ENCODE measurements at regions not wholly inside any gene's neighbourhood (a gene's known extent, or its start where the extent isn't known, plus 50 kb on each side); places are given as distances from the start of the nearest gene placed in this dataset.

DNA sequence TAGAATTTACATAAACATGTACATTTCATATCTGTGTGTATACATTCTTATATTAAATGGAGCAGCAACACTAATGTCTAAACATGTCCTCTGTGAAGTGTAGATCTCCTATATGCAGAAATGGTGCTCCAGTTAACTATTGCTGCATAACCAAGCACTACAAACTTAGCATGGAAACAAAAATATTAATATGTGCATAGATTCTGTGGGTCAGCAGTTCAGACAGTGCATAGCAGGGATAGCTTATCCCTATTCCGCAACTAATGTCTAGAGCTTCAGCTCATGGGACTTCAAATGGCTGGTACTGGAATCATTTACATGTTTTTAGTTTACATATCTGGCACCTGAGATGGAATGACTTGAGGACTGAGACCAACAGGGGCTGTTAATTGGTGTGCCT, 652.1 kb downstream of the TLE4 start:
- no peak overlapping the region for H2AK5ac ChIP-seq (ENCODE audit: low read length, severe bottlenecking)
- H4K91ac ChIP-seq (ENCODE audit: low read length), result no peak overlapping the region
- no peak overlapping the region for H3K18ac ChIP-seq (ENCODE audit: low read depth in 1 of 2, low read length in 2 of 2)
- no peak overlapping the region for H3K23ac ChIP-seq (ENCODE audit: low read length in 2 of 2)
- no peak overlapping the region for H2BK15ac ChIP-seq (ENCODE audit: low read depth, poor library complexity, severe bottlenecking)
- no peaks in the 10 kb centered on the region for H3K79me1 ChIP-seq (replicated peaks; ENCODE audit: low read length, poor library complexity, severe bottlenecking)
- H2BK120ac ChIP-seq (ENCODE audit: low read depth, low read length), result no peak overlapping the region
- no peak overlapping the region for H2BK12ac ChIP-seq (ENCODE audit: low read length in 2 of 2)
- DNase-seq, result no peak
- H4K8ac ChIP-seq (ENCODE audit: low read length), result no peak overlapping the region
- 100% methylated on average over 1 of the region's 1 CpG for WGBS
- H3K36me3 ChIP-seq (ENCODE audit: control insufficient read depth in 1 of 2, insufficient read depth in 2 of 2, low read depth in 1 of 2, low read length in 2 of 2), result no peaks in the 10 kb centered on the region
- no peak overlapping the region for H3K4me2 ChIP-seq (ENCODE audit: low read length, poor library complexity, severe bottlenecking)
- H3K4me1 ChIP-seq (ENCODE audit: control insufficient read depth, insufficient read depth, low read depth, low read length), result no peaks in the 10 kb centered on the region
- no peak overlapping the region for H2AFZ ChIP-seq (ENCODE audit: low read depth, low read length)
- no peak overlapping the region for H3K4ac ChIP-seq (ENCODE audit: low read depth in 1 of 2, low read length in 2 of 2)
- H3K9me3 ChIP-seq (ENCODE audit: control insufficient read depth, low read length), result peaks cover 9% of the 10 kb centered on the region
- H3K9ac ChIP-seq (ENCODE audit: low read length), result no peak overlapping the region
- no peak overlapping the region for H2BK5ac ChIP-seq (ENCODE audit: low read depth, low read length, poor library complexity, severe bottlenecking)
- H3K14ac ChIP-seq (ENCODE audit: low read length in 2 of 2), result no peak overlapping the region
- no peaks in the 10 kb centered on the region for H3K27me3 ChIP-seq (ENCODE audit: control insufficient read depth in 1 of 2, insufficient read depth in 1 of 2, low read length in 2 of 2)
- no peak overlapping the region for H3K27ac ChIP-seq (ENCODE audit: low read length, poor library complexity, severe bottlenecking)
- no peak overlapping the region for H3K4me3 ChIP-seq (ENCODE audit: insufficient read depth in 1 of 2, low read depth in 1 of 2, low read length in 2 of 2)

DNA sequence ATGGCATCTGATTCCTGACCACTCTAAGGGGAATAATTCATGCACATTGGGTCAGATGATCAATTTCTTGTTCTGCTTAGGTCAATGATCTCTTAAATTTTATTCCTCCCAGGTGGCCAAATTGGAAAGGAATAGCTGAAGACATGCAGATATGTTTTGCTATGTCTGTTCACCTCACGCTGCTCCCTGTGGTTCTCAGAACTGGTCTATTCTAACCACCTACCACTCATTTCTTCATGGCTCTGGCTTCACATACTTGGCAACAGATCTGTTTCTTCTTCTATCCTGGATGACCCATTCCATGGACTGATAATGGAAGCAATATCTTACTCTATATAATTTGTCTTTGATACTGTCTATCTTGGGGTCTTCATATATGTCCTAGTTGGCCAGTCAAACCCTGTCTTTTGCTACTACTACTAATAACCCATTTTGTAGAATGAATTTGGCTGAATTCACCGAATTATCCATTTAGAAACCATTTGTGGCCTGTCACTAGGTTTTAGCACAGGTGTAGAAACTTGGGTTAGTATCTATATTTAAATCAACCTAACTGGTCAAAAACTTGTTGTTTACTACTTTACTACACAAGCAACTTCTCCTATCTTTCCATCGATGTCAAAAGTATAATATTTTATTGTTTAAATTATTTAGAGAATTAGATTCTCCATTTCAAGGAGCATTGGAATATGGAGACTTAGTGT, 650.9 kb downstream of the TLE4 start:
- Histone ChIP-seq H2BK120ac (ENCODE audit: low read depth, low read length) (no peak overlapping the region), H3K4me1 (ENCODE audit: control insufficient read depth, insufficient read depth, low read depth, low read length) (no peaks in the 10 kb centered on the region), H3K4me2 (ENCODE audit: low read length, poor library complexity, severe bottlenecking) (no peak overlapping the region), H2AK5ac (ENCODE audit: low read length, severe bottlenecking) (no peak overlapping the region), H3K14ac (ENCODE audit: low read length in 2 of 2) (no peak overlapping the region), H3K79me1 (replicated peaks; ENCODE audit: low read length, poor library complexity, severe bottlenecking) (no peaks in the 10 kb centered on the region), H3K9me3 (ENCODE audit: control insufficient read depth, low read length) (peaks cover 9% of the 10 kb centered on the region), H2BK12ac (ENCODE audit: low read length in 2 of 2) (no peak overlapping the region), H3K4ac (ENCODE audit: low read depth in 1 of 2, low read length in 2 of 2) (no peak overlapping the region), H3K36me3 (ENCODE audit: control insufficient read depth in 1 of 2, insufficient read depth in 2 of 2, low read depth in 1 of 2, low read length in 2 of 2) (no peaks in the 10 kb centered on the region), H2BK5ac (ENCODE audit: low read depth, low read length, poor library complexity, severe bottlenecking) (no peak overlapping the region), H2AFZ (ENCODE audit: low read depth, low read length) (no peak overlapping the region), H3K23ac (ENCODE audit: low read length in 2 of 2) (no peak overlapping the region), H4K8ac (ENCODE audit: low read length) (no peak overlapping the region), H3K4me3 (ENCODE audit: insufficient read depth in 1 of 2, low read depth in 1 of 2, low read length in 2 of 2) (no peak overlapping the region), H3K27ac (ENCODE audit: low read length, poor library complexity, severe bottlenecking) (no peak overlapping the region), H2BK15ac (ENCODE audit: low read depth, poor library complexity, severe bottlenecking) (no peak overlapping the region), H3K9ac (ENCODE audit: low read length) (no peak overlapping the region), H3K18ac (ENCODE audit: low read depth in 1 of 2, low read length in 2 of 2) (no peak overlapping the region), H4K91ac (ENCODE audit: low read length) (no peak overlapping the region), H3K27me3 (ENCODE audit: control insufficient read depth in 1 of 2, insufficient read depth in 1 of 2, low read length in 2 of 2) (no peaks in the 10 kb centered on the region)
- no peak for DNase-seq
- WGBS, result 75% methylated on average over 1 of the region's 3 CpGs

DNA sequence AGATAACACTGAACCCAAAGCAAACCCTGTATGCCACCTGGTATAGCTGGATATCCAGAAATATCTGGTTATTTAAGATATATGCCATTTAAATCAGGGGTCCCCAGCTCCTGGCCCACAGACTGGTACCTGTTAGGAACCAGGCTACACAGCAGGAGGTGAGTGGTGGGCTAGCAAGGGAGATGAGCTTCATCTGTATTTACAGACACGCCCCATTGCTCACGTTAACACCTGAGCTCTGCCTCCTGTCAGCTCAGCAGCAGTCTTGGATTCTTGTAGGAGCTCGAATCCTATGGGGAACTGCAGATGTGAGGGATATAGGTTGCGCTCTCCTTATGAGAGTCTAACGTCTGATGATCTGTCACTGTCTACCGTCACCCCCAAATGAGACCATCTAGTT, 646.6 kb downstream of the TLE4 start:
- WGBS, result 61% methylated on average over 4 of the region's 6 CpGs
- no peak for DNase-seq

DNA sequence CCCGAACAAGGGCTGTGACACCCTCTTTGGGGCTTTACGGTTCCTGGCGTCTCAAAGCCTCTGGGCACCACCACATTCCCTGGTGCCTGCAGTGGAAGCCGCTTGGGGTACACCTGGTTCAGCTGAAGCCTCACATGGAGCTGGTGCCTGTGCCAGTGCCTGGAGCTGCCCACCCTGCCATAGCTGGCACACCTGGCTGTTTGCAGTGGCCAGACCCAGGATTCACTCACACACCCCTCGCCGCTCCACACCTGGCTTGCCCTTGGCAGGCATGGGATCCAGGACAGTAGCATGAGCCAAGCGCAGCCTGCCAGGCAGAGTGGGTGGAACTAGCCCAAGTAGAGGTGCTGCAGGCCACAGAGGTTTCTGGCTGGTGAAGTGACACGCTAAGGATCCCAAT, 641.8 kb downstream of the TLE4 start:
- peaks cover 7% of the 10 kb centered on the region for H3K9me3 ChIP-seq (ENCODE audit: control insufficient read depth, low read length)
- no peak overlapping the region for H2BK120ac ChIP-seq (ENCODE audit: low read depth, low read length)
- H2BK5ac ChIP-seq (ENCODE audit: low read depth, low read length, poor library complexity, severe bottlenecking), result no peak overlapping the region
- no peak overlapping the region for H3K9ac ChIP-seq (ENCODE audit: low read length)
- DNase-seq, result no peak
- peaks cover 2% of the 10 kb centered on the region for H3K4me1 ChIP-seq (ENCODE audit: control insufficient read depth, insufficient read depth, low read depth, low read length)
- no peaks in the 10 kb centered on the region for H3K27me3 ChIP-seq (ENCODE audit: control insufficient read depth in 1 of 2, insufficient read depth in 1 of 2, low read length in 2 of 2)
- no peak overlapping the region for H2AK5ac ChIP-seq (ENCODE audit: low read length, severe bottlenecking)
- peak overlapping the region; percentile 40 for H2BK15ac ChIP-seq (ENCODE audit: low read depth, poor library complexity, severe bottlenecking)
- no peak overlapping the region for H2AFZ ChIP-seq (ENCODE audit: low read depth, low read length)
- H3K79me1 ChIP-seq (replicated peaks; ENCODE audit: low read length, poor library complexity, severe bottlenecking), result no peaks in the 10 kb centered on the region
- H4K8ac ChIP-seq (ENCODE audit: low read length), result no peak overlapping the region
- H3K36me3 ChIP-seq (ENCODE audit: control insufficient read depth in 1 of 2, insufficient read depth in 2 of 2, low read depth in 1 of 2, low read length in 2 of 2), result no peaks in the 10 kb centered on the region
- no peak overlapping the region for H2BK12ac ChIP-seq (ENCODE audit: low read length in 2 of 2)
- no peak overlapping the region for H3K4ac ChIP-seq (ENCODE audit: low read depth in 1 of 2, low read length in 2 of 2)
- H3K14ac ChIP-seq (ENCODE audit: low read length in 2 of 2), result no peak overlapping the region
- H4K91ac ChIP-seq (ENCODE audit: low read length), result peak overlapping the region; percentile 72
- H3K18ac ChIP-seq (ENCODE audit: low read depth in 1 of 2, low read length in 2 of 2), result no peak overlapping the region
- 94% methylated on average over 6 of the region's 8 CpGs for WGBS
- no peak overlapping the region for H3K4me3 ChIP-seq (ENCODE audit: insufficient read depth in 1 of 2, low read depth in 1 of 2, low read length in 2 of 2)
- H3K27ac ChIP-seq (ENCODE audit: low read length, poor library complexity, severe bottlenecking), result no peak overlapping the region
- H3K23ac ChIP-seq (ENCODE audit: low read length in 2 of 2), result no peak overlapping the region
- H3K4me2 ChIP-seq (ENCODE audit: low read length, poor library complexity, severe bottlenecking), result no peak overlapping the region

More for the DNA sequence above, 646.6 kb downstream of the TLE4 start:
- Histone ChIP-seq H3K4me3 (ENCODE audit: insufficient read depth in 1 of 2, low read depth in 1 of 2, low read length in 2 of 2) (no peak overlapping the region), H2BK12ac (ENCODE audit: low read length in 2 of 2) (no peak overlapping the region), H2BK5ac (ENCODE audit: low read depth, low read length, poor library complexity, severe bottlenecking) (no peak overlapping the region), H3K4me2 (ENCODE audit: low read length, poor library complexity, severe bottlenecking) (no peak overlapping the region), H3K9me3 (ENCODE audit: control insufficient read depth, low read length) (peaks cover 4% of the 10 kb centered on the region), H3K36me3 (ENCODE audit: control insufficient read depth in 1 of 2, insufficient read depth in 2 of 2, low read depth in 1 of 2, low read length in 2 of 2) (no peaks in the 10 kb centered on the region), H4K91ac (ENCODE audit: low read length) (no peak overlapping the region), H2AK5ac (ENCODE audit: low read length, severe bottlenecking) (no peak overlapping the region), H4K8ac (ENCODE audit: low read length) (no peak overlapping the region), H3K4me1 (ENCODE audit: control insufficient read depth, insufficient read depth, low read depth, low read length) (peaks cover 2% of the 10 kb centered on the region), H2AFZ (ENCODE audit: low read depth, low read length) (no peak overlapping the region), H2BK15ac (ENCODE audit: low read depth, poor library complexity, severe bottlenecking) (no peak overlapping the region), H3K27ac (ENCODE audit: low read length, poor library complexity, severe bottlenecking) (no peak overlapping the region), H3K79me1 (replicated peaks; ENCODE audit: low read length, poor library complexity, severe bottlenecking) (no peaks in the 10 kb centered on the region), H3K18ac (ENCODE audit: low read depth in 1 of 2, low read length in 2 of 2) (no peak overlapping the region), H3K27me3 (ENCODE audit: control insufficient read depth in 1 of 2, insufficient read depth in 1 of 2, low read length in 2 of 2) (no peaks in the 10 kb centered on the region), H2BK120ac (ENCODE audit: low read depth, low read length) (no peak overlapping the region), H3K23ac (ENCODE audit: low read length in 2 of 2) (no peak overlapping the region), H3K14ac (ENCODE audit: low read length in 2 of 2) (no peak overlapping the region), H3K9ac (ENCODE audit: low read length) (no peak overlapping the region), H3K4ac (ENCODE audit: low read depth in 1 of 2, low read length in 2 of 2) (no peak overlapping the region)

Data from mesenchymal stem cell (in vitro differentiated cells and primary cell).